RWPE1 (cell line): ENCODE measurements at regions not wholly inside any gene's neighbourhood (a gene's known extent, or its start where the extent isn't known, plus 50 kb on each side); places are given as distances from the start of the nearest gene placed in this dataset.
A peak's percentile ranks its signal among the peaks of the same experiment; 100 is the strongest.

ENCODE experiments used
- CTCF ChIA-PET: fragments of 350-600 bp; sonication (Branson Sonifier 250); formaldehyde crosslinking; extraction: SDS; loops from one replicate; lab custom pipeline; 2021; lab: Yijun Ruan, JAX
- POLR2A ChIA-PET: fragments of 400-600 bp; formaldehyde crosslinking; extraction: SDS; loops from one replicate; lab custom pipeline; 2020; ENCODE audit warnings: antibody characterized with exemption; ENCODE audit not compliant: low non-redundant PET; lab: Yijun Ruan, JAX
- DNase-seq: peaks from one replicate; pipeline ENCODE4 v3.0.0; 2012; ENCODE audit warnings: low spot score
- H3K27ac ChIP-seq: fragments of 450-650 bp; 2 replicates; pipeline ENCODE4 v1.5.1; 2017
- CTCF ChIP-seq: fragments of 450-650 bp; conservative IDR thresholded peaks from 2 replicates; pipeline ENCODE4 v1.5.1; 2017; ENCODE audit warnings: low read depth, mild to moderate bottlenecking

- TF ChIP-seq CTCF = no peak
- DNase-seq = no peak
- no peak overlapping the region for H3K27ac ChIP-seq
- ChIA-PET POLR2A (no interaction called here), CTCF (no interaction called here)
These were observed 735.6 kb upstream of the SORCS1 start for GRCh38 chr10:107900131-107900530.

GRCh38 chr10:107899502-107900062 is 735.1 kb upstream of the SORCS1 start:
- TF ChIP-seq CTCF = no peak
- POLR2A ChIA-PET = no interaction called here
- DNase-seq = no peak
- CTCF ChIA-PET = interaction anchor here (0.6 kb wide), 1 partner anchor 212 kb away, joined by 3 read pairs; no protein-coding TSS in a partner anchor
- no peak overlapping the region for H3K27ac ChIP-seq

- POLR2A ChIA-PET = no interaction called here
- no peak overlapping the region for H3K27ac ChIP-seq
- CTCF ChIA-PET = interaction anchor here (0.6 kb wide), 1 partner anchor 213 kb away, joined by 3 read pairs; no protein-coding TSS in a partner anchor
- peak; percentile 36 for DNase-seq
- no peak for TF ChIP-seq CTCF
These were observed 734.6 kb upstream of the SORCS1 start for GRCh38 chr10:107899075-107899474.

GRCh38 chr10:107898392-107898791 is 733.9 kb upstream of the SORCS1 start:
- TF ChIP-seq CTCF = no peak
- ChIA-PET POLR2A (no interaction called here), CTCF (no interaction called here)
- DNase-seq = peak; percentile 38
- no peak overlapping the region for H3K27ac ChIP-seq

GRCh38 chr10:107894516-107894915 is 730.0 kb upstream of the SORCS1 start:
- no peak for DNase-seq
- ChIA-PET CTCF (interaction anchor here (0.6 kb wide), 1 partner anchor 651 kb away, joined by 3 read pairs; no protein-coding TSS in a partner anchor), POLR2A (no interaction called here)
- no peak overlapping the region for H3K27ac ChIP-seq
- TF ChIP-seq CTCF = no peak

- no peak for TF ChIP-seq CTCF
- ChIA-PET POLR2A (no interaction called here), CTCF (interaction anchor here (0.6 kb wide), 1 partner anchor 453 kb away, joined by 3 read pairs; no protein-coding TSS in a partner anchor)
- no peak for DNase-seq
- H3K27ac ChIP-seq = no peak overlapping the region
These were observed 724.6 kb upstream of the SORCS1 start for GRCh38 chr10:107889105-107889504.
